ENCODE measurements at regions not wholly inside any gene's neighbourhood (a gene's known extent, or its start where the extent isn't known, plus 50 kb on each side); places are given as distances from the start of the nearest gene placed in this dataset.
A peak's percentile ranks its signal among the peaks of the same experiment; 100 is the strongest.

DNA sequence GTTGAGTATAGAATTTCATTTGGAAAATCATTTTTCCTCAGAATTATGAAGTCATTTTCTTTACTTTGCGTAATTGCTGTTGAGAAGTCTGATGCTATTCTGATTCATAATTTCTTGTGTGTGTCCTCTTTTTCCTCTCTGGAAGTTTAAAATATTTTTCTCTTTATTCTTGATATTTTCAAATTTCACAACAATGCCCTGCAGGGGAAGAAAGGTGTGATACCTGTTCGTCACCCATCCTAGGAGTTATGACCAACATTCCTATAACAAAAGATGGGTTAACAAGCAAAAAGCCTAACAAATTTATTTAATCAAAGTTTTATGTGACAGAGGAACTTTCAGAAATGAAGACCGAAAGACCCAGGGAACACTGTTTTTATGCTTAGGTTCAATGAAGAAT, 171.5 kb upstream of the AKIRIN2 start:
- TF ChIP-seq, protein P1, sequence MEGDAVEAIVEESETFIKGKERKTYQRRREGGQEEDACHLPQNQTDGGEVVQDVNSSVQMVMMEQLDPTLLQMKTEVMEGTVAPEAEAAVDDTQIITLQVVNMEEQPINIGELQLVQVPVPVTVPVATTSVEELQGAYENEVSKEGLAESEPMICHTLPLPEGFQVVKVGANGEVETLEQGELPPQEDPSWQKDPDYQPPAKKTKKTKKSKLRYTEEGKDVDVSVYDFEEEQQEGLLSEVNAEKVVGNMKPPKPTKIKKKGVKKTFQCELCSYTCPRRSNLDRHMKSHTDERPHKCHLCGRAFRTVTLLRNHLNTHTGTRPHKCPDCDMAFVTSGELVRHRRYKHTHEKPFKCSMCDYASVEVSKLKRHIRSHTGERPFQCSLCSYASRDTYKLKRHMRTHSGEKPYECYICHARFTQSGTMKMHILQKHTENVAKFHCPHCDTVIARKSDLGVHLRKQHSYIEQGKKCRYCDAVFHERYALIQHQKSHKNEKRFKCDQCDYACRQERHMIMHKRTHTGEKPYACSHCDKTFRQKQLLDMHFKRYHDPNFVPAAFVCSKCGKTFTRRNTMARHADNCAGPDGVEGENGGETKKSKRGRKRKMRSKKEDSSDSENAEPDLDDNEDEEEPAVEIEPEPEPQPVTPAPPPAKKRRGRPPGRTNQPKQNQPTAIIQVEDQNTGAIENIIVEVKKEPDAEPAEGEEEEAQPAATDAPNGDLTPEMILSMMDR (IDR thresholded peaks at IDR 0.05; ENCODE audit: low read length, missing control alignments), result no peak
- DNase-seq (ENCODE audit: low read depth), result no peak
- no peak overlapping the region for H3K4me3 ChIP-seq (replicated peaks; ENCODE audit: low read depth, low read length)

DNA sequence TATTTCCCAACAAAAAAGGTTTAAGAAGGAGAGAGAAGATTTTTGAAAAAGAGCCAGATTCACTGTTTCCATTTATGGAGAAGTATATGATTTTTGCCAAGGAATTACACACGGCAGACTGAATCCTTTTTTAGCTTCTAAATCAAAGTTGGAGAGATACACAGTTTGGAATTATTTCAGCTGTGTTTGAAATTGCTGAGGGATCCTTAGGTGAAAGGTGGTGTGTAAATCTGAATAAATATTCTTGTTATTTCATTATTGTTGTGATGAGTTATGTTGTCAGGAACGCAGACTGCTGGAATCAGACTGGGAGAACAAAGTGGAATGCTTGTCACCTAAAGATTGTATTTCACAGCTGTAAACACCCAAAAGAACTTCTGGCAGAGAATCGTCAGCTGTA, 168.5 kb upstream of the AKIRIN2 start:
- DNase-seq (ENCODE audit: low read depth), result peak; percentile 2
- H3K4me3 ChIP-seq (replicated peaks; ENCODE audit: low read depth, low read length), result no peak overlapping the region
- TF ChIP-seq, protein P1 (IDR thresholded peaks at IDR 0.05; ENCODE audit: low read length, missing control alignments), result no peak

DNA sequence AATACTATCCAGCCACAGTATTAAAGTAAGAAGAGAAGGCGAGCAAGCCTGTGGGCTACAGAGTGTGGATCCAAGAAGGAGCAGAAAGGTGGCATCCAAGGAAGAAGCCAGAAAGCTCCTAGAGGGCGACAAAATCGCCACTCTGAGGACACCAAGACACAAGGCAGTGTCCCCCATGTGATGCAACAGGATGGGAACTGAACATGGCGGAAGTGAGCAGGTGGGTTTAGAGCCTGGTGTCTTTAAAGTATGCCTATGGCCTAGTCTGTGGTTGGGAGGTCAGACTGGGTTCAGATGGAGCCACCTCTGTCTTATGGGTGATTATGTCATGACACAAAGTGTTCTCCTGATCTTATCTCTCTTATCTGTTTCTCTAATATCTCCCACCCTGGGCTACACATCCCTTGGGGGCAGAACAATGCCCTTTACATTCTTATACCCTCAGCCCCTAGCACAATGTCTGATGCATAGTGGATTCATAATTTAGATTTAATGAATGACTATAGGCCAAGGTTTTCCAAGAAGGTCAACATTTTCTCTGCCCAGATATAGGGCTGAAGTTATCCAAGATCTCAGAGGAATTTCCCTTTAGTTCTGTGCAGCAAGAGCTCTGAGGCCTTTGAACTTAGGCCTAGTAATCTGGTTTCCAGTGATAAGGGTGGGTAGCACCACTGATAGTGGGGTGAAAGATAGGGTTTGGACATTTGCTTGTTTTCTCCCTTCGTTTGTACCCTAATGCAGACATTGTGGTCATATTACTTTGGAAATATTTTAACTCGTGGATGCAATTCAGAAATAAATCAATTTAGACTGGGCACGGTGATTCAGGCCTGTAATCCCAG, 167.3 kb upstream of the AKIRIN2 start:
- no peak for DNase-seq (ENCODE audit: low read depth)
- TF ChIP-seq, protein P1 (IDR thresholded peaks at IDR 0.05; ENCODE audit: low read length, missing control alignments), result no peak
- no peak overlapping the region for H3K4me3 ChIP-seq (replicated peaks; ENCODE audit: low read depth, low read length)

DNA sequence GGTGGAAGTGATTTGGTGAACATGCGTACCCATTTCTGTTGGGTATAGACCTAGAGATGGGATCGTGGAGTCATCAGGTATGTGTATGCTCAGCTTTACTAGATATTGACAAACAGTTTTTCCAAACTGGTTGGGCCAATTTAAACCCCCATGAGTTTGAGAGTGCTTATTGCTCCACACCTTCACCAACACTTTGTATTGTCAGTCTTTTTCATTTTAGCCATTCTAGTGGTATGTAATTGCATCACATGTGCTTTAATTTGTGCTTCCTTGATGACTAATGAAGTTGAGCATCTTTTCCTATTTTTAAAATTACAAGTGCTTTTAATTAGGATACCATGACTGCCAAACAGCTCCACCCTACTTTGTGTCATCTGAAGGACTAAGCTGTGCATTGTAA, 158.9 kb upstream of the AKIRIN2 start:
- no peak overlapping the region for H3K4me3 ChIP-seq (replicated peaks; ENCODE audit: low read depth, low read length)
- TF ChIP-seq, protein P1 (IDR thresholded peaks at IDR 0.05; ENCODE audit: low read length, missing control alignments), result no peak
- no peak for DNase-seq (ENCODE audit: low read depth)

DNA sequence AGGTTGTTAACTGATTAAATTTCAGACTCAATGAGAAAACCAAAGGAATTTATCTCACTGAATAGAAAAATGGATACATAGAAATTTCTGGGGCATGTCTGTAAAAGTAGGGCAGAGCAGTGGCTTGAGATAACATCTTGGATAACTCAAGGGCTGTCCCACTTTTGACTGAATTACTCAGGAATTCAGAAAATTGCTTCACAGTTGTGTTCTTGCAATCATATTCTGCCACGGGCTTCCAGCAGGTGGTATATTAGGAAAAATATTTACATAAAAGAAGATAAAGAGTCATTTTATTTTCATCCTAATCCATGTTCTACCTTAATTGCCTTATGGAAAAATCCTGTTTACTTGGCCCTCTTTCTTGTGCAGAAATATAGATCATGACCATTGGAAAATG, 156.4 kb upstream of the AKIRIN2 start:
- no peak overlapping the region for H3K4me3 ChIP-seq (replicated peaks; ENCODE audit: low read depth, low read length)
- no peak for DNase-seq (ENCODE audit: low read depth)
- TF ChIP-seq, protein P1 (IDR thresholded peaks at IDR 0.05; ENCODE audit: low read length, missing control alignments), result no peak

DNA sequence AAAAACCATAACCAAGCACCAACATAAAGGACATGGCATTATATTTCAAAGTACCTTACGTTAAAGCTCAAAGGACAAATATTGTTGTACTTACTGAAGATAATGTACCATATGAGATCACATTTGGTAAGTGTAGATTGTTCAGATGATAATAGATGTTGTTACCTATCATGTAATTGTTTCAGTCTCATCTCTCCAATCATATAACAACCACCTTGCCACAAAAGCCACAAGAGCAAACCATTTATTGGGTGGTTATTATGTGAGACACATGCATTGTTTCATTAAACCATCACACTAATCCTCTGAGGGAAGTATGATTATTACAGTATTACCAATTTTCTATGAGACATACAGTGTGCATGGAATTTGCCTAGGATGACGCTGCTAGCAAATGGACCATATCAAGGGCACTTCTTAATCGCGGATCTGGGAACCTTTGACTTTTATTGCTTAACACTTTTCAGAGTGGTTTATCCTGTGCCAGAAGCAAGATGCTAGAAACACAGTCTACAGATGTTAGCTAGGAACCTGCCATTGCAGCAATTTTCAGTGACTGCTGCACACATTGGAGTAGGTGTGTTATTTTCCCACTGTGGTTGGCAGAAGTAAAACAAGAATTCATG, 149.8 kb upstream of the AKIRIN2 start:
- no peak for DNase-seq (ENCODE audit: low read depth)
- TF ChIP-seq, protein P1 (IDR thresholded peaks at IDR 0.05; ENCODE audit: low read length, missing control alignments), result no peak
- no peak overlapping the region for H3K4me3 ChIP-seq (replicated peaks; ENCODE audit: low read depth, low read length)

Data from fibroblast of pulmonary artery (primary cell).